ELR (cell line): ENCODE measurements at regions not wholly inside any gene's neighbourhood (a gene's known extent, or its start where the extent isn't known, plus 50 kb on each side); places are given as distances from the start of the nearest gene placed in this dataset.
A peak's percentile ranks its signal among the peaks of the same experiment; 100 is the strongest.
"Not testable (repeated sequence)": the region's sequence is repeated elsewhere in the genome, so short reads cannot be mapped to it uniquely, and the experiment has no call there.

Experiments used
- DNase-seq: peaks from one replicate; pipeline ENCODE4 v3.0.0-alpha.2; 2015; ENCODE audit warnings: low read depth

- peak; percentile 55 for DNase-seq
Measured at GRCh38 chr11:31958076-31958735, 132.7 kb upstream of the RCN1 start.

DNA sequence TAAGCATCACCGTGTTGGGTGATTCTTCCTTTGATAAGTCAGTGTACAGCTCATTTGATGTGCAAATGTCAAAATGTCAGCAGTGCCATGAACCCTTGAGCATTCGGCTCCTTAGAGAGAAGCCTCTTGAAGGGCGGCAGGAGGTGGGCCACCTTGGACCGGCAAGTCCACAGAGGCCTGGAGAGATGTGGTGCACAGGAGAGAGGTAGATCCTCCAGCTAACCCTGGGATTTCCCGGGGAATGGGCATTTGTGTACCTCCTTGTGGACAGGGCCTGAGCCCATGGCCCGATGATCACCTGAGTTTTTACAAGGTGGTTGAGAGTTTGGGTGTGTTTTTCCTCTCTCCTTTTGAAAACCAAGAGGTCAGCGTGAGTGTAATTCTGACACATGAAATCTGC lies 133.2 kb upstream of the RCN1 start:
- no peak for DNase-seq

DNA sequence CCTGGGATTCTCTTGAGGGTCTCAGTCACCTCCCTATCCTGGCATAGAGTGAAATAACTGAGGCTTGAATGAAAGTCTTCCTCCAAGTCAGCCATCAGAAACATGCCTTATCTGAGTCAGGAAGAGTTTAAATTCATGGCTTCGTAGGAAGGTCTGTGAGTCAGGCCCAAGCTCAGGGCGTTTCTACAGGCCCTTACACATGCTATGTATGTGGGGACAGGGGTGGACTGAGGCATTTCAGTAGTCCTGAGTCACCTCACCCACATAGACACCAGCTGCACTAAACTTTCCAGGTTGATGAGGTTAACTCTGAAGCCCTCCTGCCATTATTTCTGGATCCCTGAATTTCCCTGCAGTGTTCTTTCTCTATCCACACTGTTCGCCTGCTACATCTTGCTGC lies 134.6 kb upstream of the RCN1 start:
- DNase-seq, result peak; percentile 66

DNA sequence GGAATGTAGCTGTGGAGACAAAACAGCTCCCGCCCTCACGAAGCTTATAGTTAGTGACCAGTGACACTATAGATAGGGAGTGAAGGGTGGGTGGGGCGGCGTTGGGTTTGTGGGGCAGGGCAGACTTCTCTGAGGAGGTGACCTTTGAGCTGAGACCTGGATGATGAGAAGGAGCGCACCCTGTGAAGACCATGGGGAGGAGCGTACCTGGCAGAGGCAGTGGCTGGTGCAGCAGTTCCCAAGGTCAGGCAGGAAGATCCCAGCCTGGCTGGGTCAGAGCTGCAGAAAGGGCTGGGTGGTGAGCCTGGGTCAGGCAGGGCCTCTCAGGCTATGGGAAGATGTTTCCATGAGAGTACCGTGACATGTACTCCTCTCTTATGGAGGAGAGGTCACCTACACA lies 135.0 kb upstream of the RCN1 start:
- no peak for DNase-seq

GRCh38 chr11:31953803-31954327 lies 137.0 kb upstream of the RCN1 start:
- no peak for DNase-seq

DNA sequence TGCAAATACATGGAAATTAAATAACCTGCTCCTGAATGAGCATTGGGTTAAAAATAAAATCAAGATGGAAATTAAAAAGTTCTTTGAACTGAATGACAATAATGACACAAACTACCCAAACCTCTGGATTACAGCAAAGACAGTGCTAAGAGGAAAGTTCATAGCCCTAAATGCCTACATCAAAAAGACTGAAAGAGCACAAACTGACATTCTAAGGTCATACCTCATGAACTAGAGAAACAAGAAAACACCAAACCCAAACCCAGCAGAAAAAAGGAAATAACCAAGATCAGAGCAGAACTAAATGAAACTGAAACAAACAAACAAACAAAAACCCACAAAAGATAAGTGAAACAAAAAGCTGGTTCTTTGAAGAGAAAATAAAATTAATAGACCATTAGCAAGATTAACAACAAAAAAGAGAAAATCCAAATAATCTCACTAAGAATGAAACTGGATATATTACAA lies 138.6 kb upstream of the PAX6 start:
- not testable (repeated sequence) for DNase-seq

DNA sequence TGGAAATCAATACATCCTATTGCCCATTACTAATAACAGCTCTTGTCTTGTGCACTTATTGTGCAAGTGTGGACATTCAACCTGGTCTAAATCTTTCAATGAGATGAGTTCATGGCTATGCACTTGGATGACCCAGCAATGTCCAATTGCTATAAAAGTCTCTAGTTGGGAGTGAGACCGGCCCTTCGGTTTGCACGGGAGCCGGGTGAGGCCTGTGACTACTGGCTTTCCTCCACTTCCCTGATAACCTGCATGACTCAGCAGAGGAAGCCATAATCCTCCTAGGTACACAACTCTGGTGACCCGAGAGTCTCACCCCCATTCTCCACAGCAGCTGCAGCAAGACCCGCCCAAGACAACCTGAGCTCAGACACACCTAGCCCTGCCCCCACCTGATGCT lies 135.9 kb upstream of the PAX6 start:
- no peak for DNase-seq

DNA sequence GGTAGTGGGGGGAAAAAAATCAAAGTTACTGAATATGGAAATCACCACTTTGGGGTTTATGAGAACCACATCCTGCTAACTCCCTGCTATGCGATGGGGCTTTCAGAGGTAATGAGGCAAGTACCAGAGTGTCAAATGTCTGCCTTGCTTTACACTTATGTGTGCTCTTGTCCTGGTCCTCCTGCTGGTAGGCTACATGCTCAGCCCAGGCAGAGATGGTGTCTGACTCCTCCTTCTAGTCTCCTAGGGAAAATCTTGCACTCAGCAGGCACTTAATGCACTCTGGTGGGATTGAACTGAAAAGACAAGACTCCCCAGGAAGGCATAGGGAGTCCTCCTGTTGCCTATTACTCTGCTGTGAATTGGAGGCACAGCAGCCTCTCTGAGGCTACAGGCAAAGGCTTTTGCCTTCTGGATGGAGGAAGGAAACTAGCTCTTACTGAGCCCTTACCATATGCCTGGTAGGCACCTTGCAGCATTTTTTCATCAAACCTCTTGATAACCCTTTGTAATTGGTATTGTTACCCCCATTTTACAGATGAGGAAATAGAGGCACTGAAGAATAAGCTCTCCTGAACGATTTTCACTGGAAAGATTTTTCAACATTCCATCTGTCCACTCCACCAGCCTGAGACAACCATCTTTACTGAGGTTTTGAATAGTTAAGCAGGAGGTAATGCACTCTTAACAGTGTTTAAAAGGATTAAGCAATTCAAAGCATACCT lies 132.1 kb upstream of the PAX6 start:
- no peak for DNase-seq

DNA sequence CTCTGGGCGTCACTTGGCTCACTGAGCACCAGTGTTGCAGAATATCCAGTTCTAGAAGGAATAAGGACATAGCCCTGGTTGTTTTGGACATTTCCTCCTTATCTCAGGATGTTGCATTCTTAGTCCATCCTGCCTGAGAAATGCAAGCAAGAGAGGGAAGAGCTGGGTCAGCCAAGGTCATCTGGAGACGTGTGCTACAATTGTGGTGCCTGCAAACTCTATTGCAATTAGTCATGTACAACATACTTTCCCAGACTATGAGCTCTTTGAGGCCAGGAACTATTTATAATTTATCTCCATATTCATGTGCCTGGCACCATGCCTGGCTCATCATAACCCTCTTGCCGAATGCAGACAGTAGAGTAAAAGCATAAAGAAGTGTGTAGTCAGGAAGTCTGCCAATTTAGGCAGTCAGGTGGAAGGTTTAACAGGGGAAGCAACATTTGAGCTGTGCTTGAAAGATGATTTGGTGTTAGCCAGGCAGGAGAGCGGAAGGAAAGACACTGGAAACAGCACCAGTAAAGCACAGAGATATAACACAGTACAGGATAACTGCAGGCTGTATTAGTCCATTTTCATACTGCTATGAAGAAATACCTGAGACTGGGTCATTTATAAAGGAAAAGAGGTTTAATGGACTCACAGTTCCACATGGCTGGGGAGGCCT lies 129.4 kb upstream of the PAX6 start:
- DNase-seq, result peak; percentile 37

DNA sequence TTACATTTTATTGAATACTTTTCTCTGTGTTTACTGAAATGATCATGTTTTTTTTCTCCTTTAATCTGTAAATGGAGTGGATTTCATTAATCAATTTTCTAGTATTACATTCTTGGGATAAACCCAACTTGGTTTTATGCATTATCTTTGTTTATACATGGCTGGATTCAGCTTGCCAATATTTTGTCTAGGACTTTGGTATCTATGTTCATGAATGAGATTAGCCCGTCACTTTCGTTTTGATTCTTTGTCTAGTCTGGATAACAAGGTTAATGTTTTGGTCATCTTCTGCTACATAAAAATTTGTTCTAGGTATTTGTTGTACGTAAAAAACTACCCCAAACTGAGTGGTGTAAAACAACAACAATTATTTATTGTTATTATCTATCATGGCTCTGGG lies 127.9 kb upstream of the PAX6 start:
- DNase-seq, result no peak

DNA sequence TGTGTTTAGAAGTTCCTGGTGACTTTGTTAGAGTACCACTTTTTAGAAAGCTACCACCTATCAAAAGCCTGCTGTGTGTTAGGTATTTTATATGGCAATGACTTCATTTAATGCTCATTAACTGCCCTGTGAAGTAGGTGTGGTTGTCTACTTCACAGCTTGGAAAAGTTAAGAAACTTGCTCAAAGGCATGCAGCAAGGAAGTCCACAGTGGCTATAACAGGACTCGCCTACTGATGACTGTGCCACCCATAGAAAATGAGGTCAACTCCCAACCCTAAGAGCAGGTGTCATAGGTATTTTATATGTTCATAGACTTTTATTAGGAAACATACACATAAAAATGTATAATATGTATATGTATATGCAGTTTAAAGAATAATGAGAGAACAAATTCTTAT lies 125.2 kb upstream of the PAX6 start:
- no peak for DNase-seq

DNA sequence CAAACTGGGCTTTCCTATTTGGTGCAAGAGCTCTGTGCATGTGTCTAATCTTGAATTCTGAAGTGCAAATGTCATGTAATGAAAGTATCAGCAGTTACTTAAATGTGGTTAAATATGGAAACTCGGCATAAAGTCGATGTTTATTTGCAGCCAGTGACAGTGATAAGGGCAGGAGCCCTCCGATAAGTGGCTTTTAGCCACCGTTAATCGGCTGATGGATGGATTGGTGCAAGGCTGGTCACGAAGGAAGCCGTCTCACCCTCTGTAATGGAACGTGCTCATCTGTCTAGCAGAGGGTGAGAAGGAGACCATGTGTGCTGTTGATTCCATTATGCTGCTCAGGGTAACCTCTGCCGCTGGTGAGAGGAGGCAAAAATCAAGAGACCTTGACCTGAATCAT lies 121.8 kb upstream of the PAX6 start:
- no peak for DNase-seq

GRCh38 chr11:31927982-31928381 lies 116.9 kb upstream of the PAX6 start:
- no peak for DNase-seq

- no peak for DNase-seq
Measured at GRCh38 chr11:31926816-31927528, 115.8 kb upstream of the PAX6 start.

DNA sequence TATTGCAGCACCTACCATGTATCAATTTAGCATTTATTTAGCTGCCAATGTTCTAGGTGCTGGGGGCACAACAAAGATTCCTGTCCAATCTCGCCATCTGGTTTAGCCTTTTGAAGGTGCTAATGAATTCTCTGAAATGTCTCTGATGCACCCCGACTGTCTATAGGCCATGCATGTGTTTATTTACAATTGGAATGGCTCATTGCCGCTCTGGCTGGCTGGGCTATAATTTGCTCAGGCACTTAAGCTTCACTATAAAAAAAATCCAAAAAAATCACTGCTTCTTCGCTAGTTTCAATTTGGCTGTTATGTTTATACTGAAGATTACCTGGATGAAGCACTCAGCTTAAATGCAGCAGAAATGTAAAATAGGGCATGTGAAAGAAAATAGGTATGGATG lies 115.0 kb upstream of the PAX6 start:
- no peak for DNase-seq

DNA sequence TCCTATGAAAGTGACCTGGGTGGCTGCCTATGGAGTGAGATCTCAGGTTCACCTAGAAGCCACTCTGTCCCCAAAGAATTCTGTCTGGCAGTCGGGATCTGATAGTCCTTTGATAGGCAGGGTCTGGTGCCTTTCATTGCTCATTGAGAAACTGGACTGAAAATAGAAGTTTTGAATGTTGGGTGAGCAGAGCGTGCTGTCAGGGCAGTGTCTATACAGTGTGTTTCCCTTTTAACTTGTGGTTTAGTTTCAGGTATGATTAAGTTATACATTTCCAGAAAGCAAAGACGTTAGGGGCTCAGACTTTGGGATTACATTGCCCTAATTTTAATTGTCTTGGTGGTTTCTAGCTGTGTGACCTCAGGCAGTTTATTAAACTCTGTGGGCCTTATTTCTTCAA lies 111.3 kb upstream of the PAX6 start:
- DNase-seq, result no peak

- DNase-seq, result peak; percentile 18
Measured at GRCh38 chr11:31921081-31921480, 110.0 kb upstream of the PAX6 start.

- DNase-seq, result no peak
Measured at GRCh38 chr11:31919175-31919574, 108.1 kb upstream of the PAX6 start.

DNA sequence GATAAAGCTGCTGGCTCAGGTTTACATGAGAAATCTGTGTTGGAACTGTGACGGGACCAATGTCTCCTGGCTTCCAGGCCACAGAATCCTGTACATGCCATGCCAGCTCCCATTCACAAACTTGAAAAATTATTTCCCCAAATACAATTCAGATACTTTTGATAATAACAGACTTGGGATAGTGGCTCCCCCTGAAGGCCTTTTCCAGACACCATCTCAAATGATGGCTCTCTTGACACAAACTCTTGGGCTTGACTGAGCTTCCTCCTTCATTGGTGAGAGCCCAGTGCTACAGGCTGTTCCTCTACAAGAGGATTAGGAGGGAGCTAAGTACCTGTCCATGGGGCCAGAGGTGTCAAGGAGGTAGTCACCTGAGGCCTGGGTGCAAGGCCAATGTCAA lies 104.7 kb upstream of the PAX6 start:
- no peak for DNase-seq

GRCh38 chr11:31913985-31914384 lies 102.9 kb upstream of the PAX6 start:
- no peak for DNase-seq

GRCh38 chr11:31912808-31913207 lies 101.7 kb upstream of the PAX6 start:
- DNase-seq, result no peak

GRCh38 chr11:31910950-31911576 lies 99.9 kb upstream of the PAX6 start:
- DNase-seq, result no peak
